ENCODE measurements at regions not wholly inside any gene's neighbourhood (a gene's known extent, or its start where the extent isn't known, plus 50 kb on each side); places are given as distances from the start of the nearest gene placed in this dataset.

GRCh38 chr2:11055679-11056215 lies 99.5 kb upstream of the SLC66A3 start:
- no peaks in the 10 kb centered on the region for H3K4me1 ChIP-seq
- intact Hi-C loops (cut with DNase I; ENCODE audit: low total_unique reads), result no loop called here
- DNase-seq, result no peak
- no peaks in the 10 kb centered on the region for H3K36me3 ChIP-seq
- no peaks in the 10 kb centered on the region for H3K27me3 ChIP-seq
- no peak overlapping the region for H3K4me3 ChIP-seq
- TF ChIP-seq POLR2A (IDR thresholded peaks at IDR 0.05), result no peak
- TF ChIP-seq CTCF (IDR thresholded peaks at IDR 0.05), result no peak
- H3K27ac ChIP-seq, result no peak overlapping the region
- peaks cover 0 to 4% of the 10 kb centered on the region in 2 donors for H3K9me3 ChIP-seq

- H3K4me1 ChIP-seq, result no peaks in the 10 kb centered on the region
- no peak for DNase-seq
- no peaks in the 10 kb centered on the region for H3K27me3 ChIP-seq
- H3K27ac ChIP-seq, result no peak overlapping the region
- no peaks in the 10 kb centered on the region for H3K36me3 ChIP-seq
- TF ChIP-seq POLR2A (IDR thresholded peaks at IDR 0.05), result no peak
- TF ChIP-seq CTCF (IDR thresholded peaks at IDR 0.05), result no peak
- peaks cover 0 to 6% of the 10 kb centered on the region in 2 donors for H3K9me3 ChIP-seq
- no peak overlapping the region for H3K4me3 ChIP-seq
- intact Hi-C loops (cut with DNase I; ENCODE audit: low total_unique reads), result no loop called here
Observed at GRCh38 chr2:11056614-11057013, 98.7 kb upstream of the SLC66A3 start.

GRCh38 chr2:11057031-11057430 lies 98.2 kb upstream of the SLC66A3 start:
- peaks cover 0 to 10% of the 10 kb centered on the region in 2 donors for H3K9me3 ChIP-seq
- no peak for DNase-seq
- H3K4me3 ChIP-seq, result no peak overlapping the region
- no peaks in the 10 kb centered on the region for H3K27me3 ChIP-seq
- no peaks in the 10 kb centered on the region for H3K4me1 ChIP-seq
- no peak overlapping the region for H3K27ac ChIP-seq
- intact Hi-C loops (cut with DNase I; ENCODE audit: low total_unique reads), result no loop called here
- no peak for TF ChIP-seq POLR2A (IDR thresholded peaks at IDR 0.05)
- no peak for TF ChIP-seq CTCF (IDR thresholded peaks at IDR 0.05)
- no peaks in the 10 kb centered on the region for H3K36me3 ChIP-seq

GRCh38 chr2:11058129-11058528 lies 97.1 kb upstream of the SLC66A3 start:
- Histone ChIP-seq H3K36me3 (no peaks in the 10 kb centered on the region), H3K27ac (no peak overlapping the region), H3K27me3 (no peaks in the 10 kb centered on the region), H3K4me3 (no peak overlapping the region), H3K9me3 (peaks cover 0 to 14% of the 10 kb centered on the region in 2 donors), H3K4me1 (no peaks in the 10 kb centered on the region)
- intact Hi-C loops (cut with DNase I; ENCODE audit: low total_unique reads), result no loop called here
- DNase-seq, result no peak
- TF ChIP-seq CTCF (IDR thresholded peaks at IDR 0.05), result no peak
- TF ChIP-seq POLR2A (IDR thresholded peaks at IDR 0.05), result no peak

- no peak overlapping the region for H3K27ac ChIP-seq
- peaks cover 0 to 14% of the 10 kb centered on the region in 2 donors for H3K9me3 ChIP-seq
- no peaks in the 10 kb centered on the region for H3K27me3 ChIP-seq
- no peak for TF ChIP-seq CTCF (IDR thresholded peaks at IDR 0.05)
- TF ChIP-seq POLR2A (IDR thresholded peaks at IDR 0.05), result no peak
- H3K4me1 ChIP-seq, result no peaks in the 10 kb centered on the region
- H3K4me3 ChIP-seq, result no peak overlapping the region
- no peaks in the 10 kb centered on the region for H3K36me3 ChIP-seq
- intact Hi-C loops (cut with DNase I; ENCODE audit: low total_unique reads), result no loop called here
- no peak for DNase-seq
Observed at GRCh38 chr2:11060376-11061169, 94.7 kb upstream of the SLC66A3 start.

Data from uterus (tissue), 3 donors.